Adrenal gland (tissue), 9 donors: ENCODE measurements at regions not wholly inside any gene's neighbourhood (a gene's known extent, or its start where the extent isn't known, plus 50 kb on each side); places are given as distances from the start of the nearest gene placed in this dataset.

Source experiments
- DNase-seq, 7 donors: peaks; one replicate each; pipeline ENCODE4 v3.0.0-alpha.2; 2019 to 2020
- H3K27ac ChIP-seq, 5 donors: fragments of 200-600 bp; sonication (generic) in 4 of 5; 1 replicate in 3 of 5; 2 replicates in 2 of 5; pipeline versions ENCODE4 v1.5.1 to v1.8.0; 2016 to 2020; ENCODE audit warnings: mild to moderate bottlenecking in 1 of 5
- H3K27me3 ChIP-seq: fragments of 200-600 bp; 2 replicates; pipeline ENCODE4 v1.8.0; 2021
- H3K36me3 ChIP-seq, 2 donors: fragments of 200-600 bp; replicated peaks in 1 of 2; 1 replicate in 1 of 2; 2 replicates in 1 of 2; pipeline versions ENCODE4 v1.5.1 to v1.8.0; 2018 to 2022
- H3K4me1 ChIP-seq, 2 donors: fragments of 200-600 bp; replicated peaks in 1 of 2; 1 replicate in 1 of 2; 2 replicates in 1 of 2; pipeline versions ENCODE4 v1.5.1 to v1.8.0; 2018 to 2021
- H3K4me3 ChIP-seq, 4 donors: fragments of 200-600 bp; sonication (generic) in 3 of 4; one replicate each; pipeline ENCODE4 v1.5.1; 2016 to 2018
- H3K9me3 ChIP-seq, 3 donors: fragments of 200-600 bp; sonication (generic) in 1 of 3; replicated peaks in 1 of 3; 1 replicate in 2 of 3; 2 replicates in 1 of 3; pipeline versions ENCODE4 v1.5.1 to v1.8.0; 2016 to 2021
- CTCF ChIP-seq, 6 experiments: fragments of 450-650 bp in 4 of 6; fragments of 200-600 bp in 2 of 6; sonication (generic) in 1 of 6; IDR thresholded peaks; 1 replicate in 5 of 6; 2 replicates in 1 of 6; pipeline versions ENCODE4 v1.5.1 to v1.8.0; 2016 to 2021; ENCODE audit warnings: antibody characterized with exemption in 6 of 6, mild to moderate bottlenecking in 2 of 6, moderate library complexity in 1 of 6
- POLR2A ChIP-seq, 2 donors: fragments of 450-650 bp; IDR thresholded peaks; one replicate each; pipeline ENCODE4 v1.6.1; 2017; ENCODE audit warnings: antibody characterized with exemption in 2 of 2, mild to moderate bottlenecking in 2 of 2, moderate library complexity in 1 of 2
- WGBS, 4 donors: extraction: QIAGEN DNeasy Blood & Tissue Kit in 2 of 4; methylation state at CpG; one replicate each; pipeline versions ENCODE4 v1.1.5 to v1.1.7; 2013 to 2017; 5-methylcytosine and 5-hydroxymethylcytosine counted together
- intact Hi-C, 2 donors: fragments of 100-400 bp; cut with DNase I; formaldehyde crosslinking; loops; one replicate each; pipeline versions ENCODE4 v1.14.1 to v1.15.0; 2022 to 2023
- donor health status: healthy with polysubstance abuse.
- donor health status: Bipolar disorder and iron deficiency.
- donor health status: DM: yes; HTN: yes; CAD: no.
- donor health status: DM: no; HTN: no; CAD: no.
- donor health status: DM: no; HTN: no; CAD: no.

- Histone ChIP-seq H3K27me3 (no peaks in the 10 kb centered on the region), H3K27ac (no peak overlapping the region), H3K36me3 (no peaks in the 10 kb centered on the region), H3K4me3 (no peak overlapping the region), H3K9me3 (no peaks in the 10 kb centered on the region), H3K4me1 (no peaks in the 10 kb centered on the region)
- intact Hi-C loops = no loop called here
- WGBS, 4 donors = 59 to 74% (median 66%) methylated on average over 1 of the region's 1 CpG
- TF ChIP-seq POLR2A (IDR thresholded peaks at IDR 0.05) (no peak), CTCF (IDR thresholded peaks at IDR 0.05) (no peak)
- no peak for DNase-seq
Measured at GRCh38 chr20:6953611-6954010, 186.1 kb downstream of the BMP2 start.

GRCh38 chr20:6954219-6954618 is 186.7 kb downstream of the BMP2 start:
- Histone ChIP-seq H3K9me3 (no peaks in the 10 kb centered on the region), H3K27me3 (no peaks in the 10 kb centered on the region), H3K4me1 (no peaks in the 10 kb centered on the region), H3K27ac (no peak overlapping the region), H3K36me3 (no peaks in the 10 kb centered on the region), H3K4me3 (no peak overlapping the region)
- TF ChIP-seq CTCF (IDR thresholded peaks at IDR 0.05) (no peak), POLR2A (IDR thresholded peaks at IDR 0.05) (no peak)
- intact Hi-C loops = no loop called here
- DNase-seq = no peak
- WGBS, 4 donors = 50 to 61% (median 54%) methylated on average over 2 of the region's 2 CpGs

DNA sequence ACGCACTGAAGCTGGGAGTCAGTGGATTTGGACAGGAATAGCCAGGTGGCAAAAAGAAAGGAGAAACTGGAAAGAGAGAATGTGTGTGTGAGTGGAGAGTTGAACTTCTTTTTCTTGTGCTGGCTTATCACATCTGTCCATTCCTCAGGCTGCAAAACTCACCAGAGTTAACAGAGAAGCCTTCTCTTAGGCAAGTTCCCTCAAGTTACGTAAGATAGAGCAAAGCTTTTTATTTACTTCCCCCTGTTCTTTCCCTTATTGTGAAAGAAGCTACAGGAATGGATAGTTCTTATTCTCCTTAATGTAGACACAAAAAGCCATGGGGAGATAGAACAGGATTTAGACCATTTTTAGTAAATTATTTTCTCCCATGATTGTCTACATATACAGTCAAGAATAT is 188.6 kb downstream of the BMP2 start:
- DNase-seq = no peak
- Histone ChIP-seq H3K27me3 (no peaks in the 10 kb centered on the region), H3K4me1 (no peaks in the 10 kb centered on the region), H3K36me3 (no peaks in the 10 kb centered on the region), H3K27ac (no peak overlapping the region), H3K4me3 (no peak overlapping the region), H3K9me3 (no peaks in the 10 kb centered on the region)
- TF ChIP-seq POLR2A (IDR thresholded peaks at IDR 0.05) (no peak), CTCF (IDR thresholded peaks at IDR 0.05) (no peak)
- WGBS, 4 donors = 67 to 75% (median 69%) methylated on average over 2 of the region's 2 CpGs
- intact Hi-C loops = no loop called here

DNA sequence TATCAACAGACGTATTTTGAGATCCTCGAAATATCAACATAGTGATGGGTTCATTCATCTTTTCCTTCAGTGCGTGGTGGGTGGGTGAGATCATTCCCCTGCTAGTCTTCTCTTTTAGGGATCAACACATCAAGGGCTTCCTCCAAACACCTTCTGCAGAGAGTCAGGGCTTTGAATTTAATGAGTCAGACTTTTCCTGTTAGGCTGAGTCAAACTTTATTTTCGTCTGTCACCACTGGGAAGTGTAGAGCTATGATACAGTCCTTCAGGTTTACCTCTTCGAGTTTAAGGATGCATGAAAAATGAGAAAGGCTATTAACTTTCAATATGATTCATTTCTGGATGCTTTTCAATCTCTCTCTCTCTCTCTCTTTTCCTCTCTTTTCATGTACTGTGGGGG is 189.1 kb downstream of the BMP2 start:
- H3K4me3 ChIP-seq = no peak overlapping the region
- H3K27me3 ChIP-seq = no peaks in the 10 kb centered on the region
- H3K36me3 ChIP-seq = no peaks in the 10 kb centered on the region
- no peak for DNase-seq
- H3K9me3 ChIP-seq = no peaks in the 10 kb centered on the region
- TF ChIP-seq POLR2A (IDR thresholded peaks at IDR 0.05) = no peak
- no peak for TF ChIP-seq CTCF (IDR thresholded peaks at IDR 0.05)
- H3K4me1 ChIP-seq = no peaks in the 10 kb centered on the region
- intact Hi-C loops = no loop called here
- no peak overlapping the region for H3K27ac ChIP-seq
- WGBS, 4 donors = 56 to 67% (median 61%) methylated on average over 5 of the region's 5 CpGs
